ENCODE measurements at regions not wholly inside any gene's neighbourhood (a gene's known extent, or its start where the extent isn't known, plus 50 kb on each side); places are given as distances from the start of the nearest gene placed in this dataset.

- no peak for DNase-seq
These were observed 1059.0 kb upstream of the PRMT6 start for GRCh38 chr1:105997516-105997915.

GRCh38 chr1:106022312-106022902, 1034.1 kb upstream of the PRMT6 start:
- no peak for DNase-seq

- DNase-seq = no peak
These were observed 1028.6 kb upstream of the PRMT6 start for GRCh38 chr1:106027871-106028270.

GRCh38 chr1:106037526-106037925, 1018.9 kb upstream of the PRMT6 start:
- DNase-seq = no peak

GRCh38 chr1:106038260-106038659, 1018.2 kb upstream of the PRMT6 start:
- no peak for DNase-seq

- no peak for DNase-seq
These were observed 1012.5 kb upstream of the PRMT6 start for GRCh38 chr1:106043971-106044370.

- DNase-seq = no peak
These were observed 1009.3 kb upstream of the PRMT6 start for GRCh38 chr1:106047210-106047609.

GRCh38 chr1:106049595-106049994, 1006.9 kb upstream of the PRMT6 start:
- no peak for DNase-seq

GRCh38 chr1:106055855-106056254, 1000.6 kb upstream of the PRMT6 start:
- DNase-seq = no peak

GRCh38 chr1:106061586-106062495, 994.6 kb upstream of the PRMT6 start:
- DNase-seq = no peak

- no peak for DNase-seq
These were observed 993.0 kb upstream of the PRMT6 start for GRCh38 chr1:106063510-106063909.

- no peak for DNase-seq
These were observed 983.4 kb upstream of the PRMT6 start for GRCh38 chr1:106072909-106073600.

GRCh38 chr1:106080608-106081325, 975.7 kb upstream of the PRMT6 start:
- no peak for DNase-seq

- no peak for DNase-seq
These were observed 945.4 kb upstream of the PRMT6 start for GRCh38 chr1:106111044-106111443.

- no peak for DNase-seq
These were observed 942.6 kb upstream of the PRMT6 start for GRCh38 chr1:106113851-106114250.

GRCh38 chr1:106120789-106121188, 935.7 kb upstream of the PRMT6 start:
- DNase-seq = no peak

- DNase-seq = no peak
These were observed 934.7 kb upstream of the PRMT6 start for GRCh38 chr1:106121728-106122127.

- no peak for DNase-seq
These were observed 921.9 kb upstream of the PRMT6 start for GRCh38 chr1:106134561-106134960.

- no peak for DNase-seq
These were observed 883.4 kb upstream of the PRMT6 start for GRCh38 chr1:106173101-106173500.

GRCh38 chr1:106178791-106179190, 877.7 kb upstream of the PRMT6 start:
- DNase-seq = no peak

- DNase-seq = no peak
These were observed 874.6 kb upstream of the PRMT6 start for GRCh38 chr1:106181866-106182265.

- DNase-seq = no peak
These were observed 871.4 kb upstream of the PRMT6 start for GRCh38 chr1:106185089-106185488.

- no peak for DNase-seq
These were observed 866.7 kb upstream of the PRMT6 start for GRCh38 chr1:106189780-106190179.
